OCI-LY7 (cell line): ENCODE measurements at regions not wholly inside any gene's neighbourhood (a gene's known extent, or its start where the extent isn't known, plus 50 kb on each side); places are given as distances from the start of the nearest gene placed in this dataset.

Experiments used
- BruUV-seq: library from RNA; stranded (reverse); fragments of 400-500 nt; replicated peaks from 2 replicates; lab custom pipeline; 2021; lab: Mats Ljungman, UMichigan
- CTCF ChIA-PET: fragments of 300-600 bp; sonication (Branson Sonifier 250); formaldehyde crosslinking; loops from one replicate; lab custom pipeline; 2022; ENCODE audit warnings: antibody characterized with exemption; ENCODE audit not compliant: unreplicated experiment; lab: Charles Lee
- POLR2A ChIA-PET: fragments of 300-600 bp; sonication (Branson Sonifier 250); formaldehyde crosslinking; loops from one replicate; lab custom pipeline; 2022; ENCODE audit warnings: antibody characterized with exemption; lab: Charles Lee
- DNase-seq: peaks from one replicate; pipeline ENCODE4 v3.0.0-alpha.2; 2015; ENCODE audit warnings: low spot score
- H2AFZ ChIP-seq: fragments of 200-600 bp; sonication (generic), shearing (Covaris generic); 2 replicates; pipeline ENCODE4 v1.6.1; 2014; ENCODE audit warnings: mild to moderate bottlenecking, antibody characterized with exemption, low read length, moderate library complexity
- H3K27ac ChIP-seq: fragments of 200-600 bp; sonication (generic); 2 replicates; pipeline ENCODE4 v1.5.1; 2014; ENCODE audit warnings: mixed run types, low read depth, mild to moderate bottlenecking, moderate library complexity, low read length, inconsistent platforms; ENCODE audit not compliant: poor library complexity, severe bottlenecking
- H3K36me3 ChIP-seq: fragments of 200-600 bp; sonication (generic); 2 replicates; pipeline ENCODE4 v1.6.1; 2014; ENCODE audit warnings: mild to moderate bottlenecking, antibody characterized with exemption, low read length, moderate library complexity, mixed read lengths; ENCODE audit not compliant: insufficient read depth
- H3K4me1 ChIP-seq: fragments of 200-600 bp; sonication (generic); 2 replicates; pipeline ENCODE4 v1.5.1; 2014; ENCODE audit warnings: mild to moderate bottlenecking, low read length; ENCODE audit not compliant: insufficient read depth, poor library complexity, severe bottlenecking
- H3K4me2 ChIP-seq: fragments of 200-600 bp; sonication (generic); 2 replicates; pipeline ENCODE4 v1.6.1; 2014; ENCODE audit warnings: mild to moderate bottlenecking, low read length
- H3K4me3 ChIP-seq: fragments of 200-600 bp; sonication (generic); 2 replicates; pipeline ENCODE4 v1.5.1; 2014; ENCODE audit warnings: mild to moderate bottlenecking, low read depth, low read length; ENCODE audit not compliant: poor library complexity, severe bottlenecking
- H3K79me2 ChIP-seq: fragments of 200-600 bp; sonication (generic); 2 replicates; pipeline ENCODE4 v1.6.1; 2016; ENCODE audit warnings: low read depth, mild to moderate bottlenecking, low read length, moderate library complexity, mixed read lengths; ENCODE audit not compliant: insufficient read depth
- H3K9me2 ChIP-seq: fragments of 200-600 bp; sonication (generic); 2 replicates; pipeline ENCODE4 v1.6.1; 2016; ENCODE audit warnings: mild to moderate bottlenecking, low read length, mixed read lengths; ENCODE audit not compliant: insufficient read depth
- H3K9me3 ChIP-seq: fragments of 200-600 bp; sonication (generic); 2 replicates; pipeline ENCODE4 v1.6.1; 2014; ENCODE audit warnings: mild to moderate bottlenecking, mixed run types, low read length, mixed read lengths
- H4K20me1 ChIP-seq: fragments of 200-600 bp; sonication (generic); 2 replicates; pipeline ENCODE4 v1.6.1; 2014; ENCODE audit warnings: mild to moderate bottlenecking, antibody characterized with exemption, low read length, moderate library complexity, mixed read lengths; ENCODE audit not compliant: insufficient read depth
- EZH2phosphoT487 ChIP-seq: fragments of 200-600 bp; sonication (generic); IDR thresholded peaks from 2 replicates; pipeline ENCODE4 v1.6.1; 2018; ENCODE audit warnings: low read depth, borderline replicate concordance, mild to moderate bottlenecking, mixed run types, antibody characterized with exemption, low read length, moderate library complexity, mixed read lengths
- intact Hi-C: fragments of 100-400 bp; cut with micrococcal nuclease; formaldehyde crosslinking; loops from one replicate; pipeline ENCODE4 v1.10.0; 2022; ENCODE audit not compliant: unreplicated experiment
- TF ChIP-seq, protein P1 (sequence below): fragments of 200-600 bp; sonication (generic); conservative IDR thresholded peaks from 2 replicates; pipeline ENCODE4 v1.5.1; 2014; ENCODE audit warnings: mild to moderate bottlenecking, antibody characterized with exemption, low read length, moderate library complexity, mixed read lengths

DNA sequence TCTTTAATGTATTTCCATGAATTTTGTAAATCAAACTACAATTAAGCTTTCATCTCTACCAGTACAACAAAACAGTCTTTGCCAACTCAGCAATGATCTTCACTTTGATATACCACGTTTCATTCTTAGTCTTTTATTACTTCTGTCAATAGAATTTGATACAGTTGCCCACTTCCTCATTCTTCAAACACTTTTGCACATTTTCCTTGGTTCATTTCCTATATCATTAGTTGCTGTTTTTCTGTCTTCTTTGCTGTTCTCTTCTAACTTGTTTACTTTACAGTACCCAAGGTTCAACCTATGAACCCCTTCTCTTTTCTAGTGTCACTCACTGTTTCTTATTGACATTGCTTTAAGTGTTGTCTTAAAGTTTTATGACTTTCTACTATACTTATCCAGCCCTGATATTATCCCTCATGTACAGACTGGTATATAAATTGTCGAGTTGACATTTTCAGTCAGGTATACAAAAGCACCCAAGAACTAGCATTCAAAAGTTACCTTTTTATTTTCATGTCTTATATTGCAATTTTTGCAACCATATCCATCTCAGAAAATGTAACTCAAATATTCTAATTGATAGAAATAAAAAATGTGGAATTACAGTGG is 903.1 kb downstream of the NSUN3 start:
- no peak overlapping the region for H2AFZ ChIP-seq
- intact Hi-C loops, result no loop called here
- H3K4me3 ChIP-seq, result no peak overlapping the region
- no peaks in the 10 kb centered on the region for H3K4me1 ChIP-seq
- no peak overlapping the region for H3K27ac ChIP-seq
- no peaks in the 10 kb centered on the region for H4K20me1 ChIP-seq
- ChIA-PET CTCF (no interaction called here), POLR2A (no interaction called here)
- BruUV-seq, result no TSS peak
- H3K9me3 ChIP-seq, result no peaks in the 10 kb centered on the region
- no peak overlapping the region for H3K4me2 ChIP-seq
- H3K36me3 ChIP-seq, result no peaks in the 10 kb centered on the region
- no peaks in the 10 kb centered on the region for H3K79me2 ChIP-seq
- H3K9me2 ChIP-seq, result no peaks in the 10 kb centered on the region
- TF ChIP-seq, protein P1, sequence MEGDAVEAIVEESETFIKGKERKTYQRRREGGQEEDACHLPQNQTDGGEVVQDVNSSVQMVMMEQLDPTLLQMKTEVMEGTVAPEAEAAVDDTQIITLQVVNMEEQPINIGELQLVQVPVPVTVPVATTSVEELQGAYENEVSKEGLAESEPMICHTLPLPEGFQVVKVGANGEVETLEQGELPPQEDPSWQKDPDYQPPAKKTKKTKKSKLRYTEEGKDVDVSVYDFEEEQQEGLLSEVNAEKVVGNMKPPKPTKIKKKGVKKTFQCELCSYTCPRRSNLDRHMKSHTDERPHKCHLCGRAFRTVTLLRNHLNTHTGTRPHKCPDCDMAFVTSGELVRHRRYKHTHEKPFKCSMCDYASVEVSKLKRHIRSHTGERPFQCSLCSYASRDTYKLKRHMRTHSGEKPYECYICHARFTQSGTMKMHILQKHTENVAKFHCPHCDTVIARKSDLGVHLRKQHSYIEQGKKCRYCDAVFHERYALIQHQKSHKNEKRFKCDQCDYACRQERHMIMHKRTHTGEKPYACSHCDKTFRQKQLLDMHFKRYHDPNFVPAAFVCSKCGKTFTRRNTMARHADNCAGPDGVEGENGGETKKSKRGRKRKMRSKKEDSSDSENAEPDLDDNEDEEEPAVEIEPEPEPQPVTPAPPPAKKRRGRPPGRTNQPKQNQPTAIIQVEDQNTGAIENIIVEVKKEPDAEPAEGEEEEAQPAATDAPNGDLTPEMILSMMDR, result no peak
- no peak for TF ChIP-seq EZH2phosphoT487
- no peak for DNase-seq

DNA sequence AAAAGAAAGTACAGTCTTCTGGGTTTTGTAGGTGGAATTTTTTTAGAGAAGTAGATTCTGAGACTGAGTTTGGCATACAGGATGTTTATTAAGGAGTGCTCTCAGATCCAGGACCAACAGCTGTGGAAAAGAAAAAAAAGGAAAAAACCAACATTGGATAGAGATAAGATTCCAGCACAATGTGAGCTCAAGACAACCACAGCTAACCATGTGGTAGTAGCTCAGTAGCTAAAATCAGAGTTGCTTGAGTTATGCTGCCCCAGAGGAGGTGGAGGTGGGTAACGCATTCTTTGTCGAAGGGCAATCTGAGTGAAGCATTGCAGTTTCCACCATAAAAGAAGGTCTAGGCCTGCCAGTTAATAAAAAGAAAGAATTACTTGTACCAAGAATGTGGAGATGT is 904.3 kb downstream of the NSUN3 start:
- Histone ChIP-seq H3K9me3 (no peaks in the 10 kb centered on the region), H3K79me2 (no peaks in the 10 kb centered on the region), H3K4me1 (no peaks in the 10 kb centered on the region), H3K36me3 (no peaks in the 10 kb centered on the region), H4K20me1 (no peaks in the 10 kb centered on the region), H3K4me3 (no peak overlapping the region), H2AFZ (no peak overlapping the region), H3K4me2 (no peak overlapping the region), H3K9me2 (no peaks in the 10 kb centered on the region), H3K27ac (no peak overlapping the region)
- no TSS peak for BruUV-seq
- ChIA-PET CTCF (no interaction called here), POLR2A (interaction anchor here (0.6 kb wide), 1 partner anchor 8 kb away, joined by 3 read pairs; no protein-coding TSS in a partner anchor)
- no peak for DNase-seq
- TF ChIP-seq, protein P1, result no peak
- no peak for TF ChIP-seq EZH2phosphoT487
- intact Hi-C loops, result no loop called here

DNA sequence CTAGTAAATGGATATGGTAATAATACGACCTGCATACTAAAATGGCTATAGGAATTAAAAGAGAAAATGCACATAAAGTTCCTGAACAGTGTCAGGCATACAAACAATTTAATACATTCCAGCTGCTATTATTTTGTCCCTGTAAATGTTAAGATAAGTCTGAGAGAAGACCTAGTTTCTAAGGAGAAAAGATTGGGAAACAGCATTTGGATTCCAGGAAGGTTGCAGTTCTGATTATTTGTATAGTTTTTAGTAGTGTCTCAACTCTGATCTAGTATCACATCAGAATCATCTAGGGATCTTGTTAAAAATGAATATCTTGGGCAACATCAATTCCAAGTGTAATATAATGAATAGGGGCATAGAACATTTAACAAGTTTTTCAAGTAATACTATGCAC is 905.7 kb downstream of the NSUN3 start:
- no peaks in the 10 kb centered on the region for H4K20me1 ChIP-seq
- ChIA-PET CTCF (no interaction called here), POLR2A (no interaction called here)
- no TSS peak for BruUV-seq
- no peaks in the 10 kb centered on the region for H3K4me1 ChIP-seq
- no peaks in the 10 kb centered on the region for H3K36me3 ChIP-seq
- TF ChIP-seq EZH2phosphoT487, result no peak
- TF ChIP-seq, protein P1, result no peak
- no peaks in the 10 kb centered on the region for H3K9me2 ChIP-seq
- intact Hi-C loops, result no loop called here
- H3K27ac ChIP-seq, result no peak overlapping the region
- H2AFZ ChIP-seq, result no peak overlapping the region
- H3K9me3 ChIP-seq, result no peaks in the 10 kb centered on the region
- no peak overlapping the region for H3K4me2 ChIP-seq
- DNase-seq, result no peak
- no peak overlapping the region for H3K4me3 ChIP-seq
- H3K79me2 ChIP-seq, result no peaks in the 10 kb centered on the region
